ENCODE measurements at regions not wholly inside any gene's neighbourhood (a gene's known extent, or its start where the extent isn't known, plus 50 kb on each side); places are given as distances from the start of the nearest gene placed in this dataset.

- TF ChIP-seq, protein P1, sequence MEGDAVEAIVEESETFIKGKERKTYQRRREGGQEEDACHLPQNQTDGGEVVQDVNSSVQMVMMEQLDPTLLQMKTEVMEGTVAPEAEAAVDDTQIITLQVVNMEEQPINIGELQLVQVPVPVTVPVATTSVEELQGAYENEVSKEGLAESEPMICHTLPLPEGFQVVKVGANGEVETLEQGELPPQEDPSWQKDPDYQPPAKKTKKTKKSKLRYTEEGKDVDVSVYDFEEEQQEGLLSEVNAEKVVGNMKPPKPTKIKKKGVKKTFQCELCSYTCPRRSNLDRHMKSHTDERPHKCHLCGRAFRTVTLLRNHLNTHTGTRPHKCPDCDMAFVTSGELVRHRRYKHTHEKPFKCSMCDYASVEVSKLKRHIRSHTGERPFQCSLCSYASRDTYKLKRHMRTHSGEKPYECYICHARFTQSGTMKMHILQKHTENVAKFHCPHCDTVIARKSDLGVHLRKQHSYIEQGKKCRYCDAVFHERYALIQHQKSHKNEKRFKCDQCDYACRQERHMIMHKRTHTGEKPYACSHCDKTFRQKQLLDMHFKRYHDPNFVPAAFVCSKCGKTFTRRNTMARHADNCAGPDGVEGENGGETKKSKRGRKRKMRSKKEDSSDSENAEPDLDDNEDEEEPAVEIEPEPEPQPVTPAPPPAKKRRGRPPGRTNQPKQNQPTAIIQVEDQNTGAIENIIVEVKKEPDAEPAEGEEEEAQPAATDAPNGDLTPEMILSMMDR (IDR thresholded peaks at IDR 0.05): no peak
- no peak for TF ChIP-seq ZFX (IDR thresholded peaks at IDR 0.05; ENCODE audit: borderline replicate concordance)
Observed at GRCh38 chr4:3682236-3683076, 83.7 kb upstream of the ADRA2C start.
